HG03432 (cell line): ENCODE measurements at regions not wholly inside any gene's neighbourhood (a gene's known extent, or its start where the extent isn't known, plus 50 kb on each side); places are given as distances from the start of the nearest gene placed in this dataset.
"Not testable (repeated sequence)": the region's sequence is repeated elsewhere in the genome, so short reads cannot be mapped to it uniquely, and the experiment has no call there.

ENCODE experiments used
- ATAC-seq: cut with Tn5 transposase; IDR thresholded peaks from one replicate; pipeline ENCODE4 v1.9.1; 2021; ENCODE audit warnings: mild to moderate bottlenecking, moderate library complexity; ENCODE audit not compliant: unreplicated experiment

- ATAC-seq, result no peak
Observed at GRCh38 chr7:26083113-26083512, 68.9 kb upstream of the NFE2L3 start.

- ATAC-seq, result no peak
Observed at GRCh38 chr7:26084418-26084817, 67.6 kb upstream of the NFE2L3 start.

DNA sequence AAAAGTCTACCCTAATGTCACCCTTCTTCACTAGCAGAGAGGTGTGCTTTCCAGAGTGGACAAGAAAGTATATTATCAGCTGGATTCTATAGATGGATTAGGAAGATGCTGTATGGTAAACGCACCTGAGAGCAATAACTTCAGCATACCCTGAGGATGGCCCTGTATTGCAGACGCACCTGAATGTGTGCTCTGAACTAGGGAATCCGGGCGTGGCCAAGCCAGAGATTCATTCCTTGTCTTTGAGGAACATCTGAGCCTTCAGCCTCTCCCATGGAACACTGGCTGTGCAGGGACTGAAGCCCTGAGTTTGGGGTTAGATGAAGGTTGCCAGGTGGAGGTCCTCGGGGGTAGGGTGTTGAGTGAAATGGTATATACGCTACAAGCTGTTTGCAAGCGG is 66.2 kb upstream of the NFE2L3 start:
- ATAC-seq, result no peak

DNA sequence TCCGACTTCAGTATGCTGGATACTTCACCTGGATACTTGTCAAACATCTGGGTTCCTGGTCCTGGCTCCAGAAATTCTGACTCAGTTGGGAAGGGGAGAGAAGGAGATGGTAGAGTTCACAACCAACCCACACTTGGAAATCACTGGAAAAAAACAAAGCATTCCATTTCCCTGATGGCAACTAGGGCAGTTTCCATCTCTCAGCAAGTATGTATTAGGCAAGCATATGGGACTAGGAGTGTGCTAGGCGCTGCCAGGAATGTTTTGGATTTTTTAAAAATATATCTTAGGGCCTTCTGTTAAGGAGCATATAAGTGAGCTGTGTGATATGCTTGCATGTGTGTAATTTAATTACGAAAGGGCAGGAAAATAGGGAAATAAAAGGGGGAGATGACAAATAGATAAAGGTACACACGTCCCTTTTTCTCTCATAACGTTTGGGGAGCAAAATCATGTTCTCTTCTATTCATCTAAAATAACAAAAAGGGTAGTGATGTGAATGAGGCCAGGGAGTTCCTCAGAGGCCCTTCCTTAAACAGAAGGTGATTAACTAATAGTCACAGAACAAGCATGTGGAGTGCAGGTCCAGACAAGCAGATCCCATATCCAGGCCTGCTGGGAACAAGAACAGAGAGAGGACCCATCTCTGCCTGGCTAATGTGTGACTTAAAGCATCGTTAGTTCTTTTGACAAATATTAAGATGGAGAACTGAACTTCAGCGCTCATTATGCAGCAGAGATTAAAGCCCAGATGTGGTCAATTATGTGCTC is 64.5 kb upstream of the NFE2L3 start:
- no peak for ATAC-seq

GRCh38 chr7:26089469-26089868 is 62.5 kb upstream of the NFE2L3 start:
- ATAC-seq, result not testable (repeated sequence)

- peak; percentile 50 for ATAC-seq
Observed at GRCh38 chr7:26090927-26091519, 61.0 kb upstream of the NFE2L3 start.

- ATAC-seq, result no peak
Observed at GRCh38 chr7:26091933-26092332, 60.1 kb upstream of the NFE2L3 start.

DNA sequence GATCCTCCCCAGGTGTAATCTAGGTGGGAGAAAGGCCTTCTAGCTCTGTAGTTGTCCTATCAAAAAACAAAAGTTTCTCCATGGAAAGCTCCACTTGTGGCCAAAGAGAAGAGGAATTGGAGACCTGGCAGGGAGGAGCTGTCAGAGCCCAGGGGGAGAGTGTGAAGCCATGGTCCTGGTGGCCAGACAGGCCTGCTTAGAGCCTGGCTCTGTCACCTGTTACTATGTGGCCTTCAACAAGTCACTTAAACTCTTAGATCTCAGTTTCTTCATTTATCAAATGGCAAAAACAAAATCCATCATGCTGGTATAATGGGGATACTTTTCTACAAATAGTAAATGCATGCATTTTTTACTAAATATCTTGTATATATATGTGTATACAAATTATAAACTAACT is 59.0 kb upstream of the NFE2L3 start:
- no peak for ATAC-seq

GRCh38 chr7:26096136-26096535 is 55.9 kb upstream of the NFE2L3 start:
- no peak for ATAC-seq

DNA sequence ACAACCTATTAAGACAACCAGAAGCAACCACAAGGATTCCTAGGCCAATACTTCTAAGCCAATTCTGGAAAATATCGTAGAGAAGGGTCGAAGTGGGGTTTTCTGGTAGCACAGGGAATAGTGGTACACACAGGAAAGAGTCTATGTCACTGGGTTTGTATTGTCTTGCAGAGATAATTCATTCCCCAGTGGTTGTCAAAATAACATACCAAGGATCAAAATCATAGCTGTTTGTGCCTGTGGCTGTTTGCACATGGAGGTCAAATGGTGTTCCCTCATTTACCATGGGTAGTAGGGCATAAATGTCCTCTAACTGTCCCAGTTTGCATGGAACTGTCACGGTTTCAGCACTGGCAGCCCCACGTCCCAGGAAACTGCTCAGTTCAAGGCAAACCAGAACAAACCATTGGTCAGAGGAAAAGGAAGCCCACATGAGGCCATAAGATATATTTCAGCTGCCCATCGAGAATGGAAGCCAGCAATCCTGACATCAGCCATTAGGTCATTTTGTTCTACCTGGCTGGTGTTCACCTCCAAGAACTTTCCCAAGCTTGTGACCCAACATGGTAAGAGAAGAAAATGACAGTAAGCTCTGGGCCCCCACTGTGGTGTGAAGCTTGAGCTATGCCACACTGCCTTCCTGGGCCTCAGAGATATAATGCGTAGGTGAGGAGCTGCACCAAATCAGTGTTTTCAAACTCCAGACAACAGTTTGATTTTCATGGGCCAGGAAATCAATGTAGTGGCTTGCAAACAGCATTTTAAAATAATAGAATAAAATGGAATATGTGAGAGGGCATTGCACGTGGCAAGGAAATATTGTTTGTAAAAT is 53.9 kb upstream of the NFE2L3 start:
- ATAC-seq, result no peak

- no peak for ATAC-seq
Observed at GRCh38 chr7:26099236-26099635, 52.8 kb upstream of the NFE2L3 start.

DNA sequence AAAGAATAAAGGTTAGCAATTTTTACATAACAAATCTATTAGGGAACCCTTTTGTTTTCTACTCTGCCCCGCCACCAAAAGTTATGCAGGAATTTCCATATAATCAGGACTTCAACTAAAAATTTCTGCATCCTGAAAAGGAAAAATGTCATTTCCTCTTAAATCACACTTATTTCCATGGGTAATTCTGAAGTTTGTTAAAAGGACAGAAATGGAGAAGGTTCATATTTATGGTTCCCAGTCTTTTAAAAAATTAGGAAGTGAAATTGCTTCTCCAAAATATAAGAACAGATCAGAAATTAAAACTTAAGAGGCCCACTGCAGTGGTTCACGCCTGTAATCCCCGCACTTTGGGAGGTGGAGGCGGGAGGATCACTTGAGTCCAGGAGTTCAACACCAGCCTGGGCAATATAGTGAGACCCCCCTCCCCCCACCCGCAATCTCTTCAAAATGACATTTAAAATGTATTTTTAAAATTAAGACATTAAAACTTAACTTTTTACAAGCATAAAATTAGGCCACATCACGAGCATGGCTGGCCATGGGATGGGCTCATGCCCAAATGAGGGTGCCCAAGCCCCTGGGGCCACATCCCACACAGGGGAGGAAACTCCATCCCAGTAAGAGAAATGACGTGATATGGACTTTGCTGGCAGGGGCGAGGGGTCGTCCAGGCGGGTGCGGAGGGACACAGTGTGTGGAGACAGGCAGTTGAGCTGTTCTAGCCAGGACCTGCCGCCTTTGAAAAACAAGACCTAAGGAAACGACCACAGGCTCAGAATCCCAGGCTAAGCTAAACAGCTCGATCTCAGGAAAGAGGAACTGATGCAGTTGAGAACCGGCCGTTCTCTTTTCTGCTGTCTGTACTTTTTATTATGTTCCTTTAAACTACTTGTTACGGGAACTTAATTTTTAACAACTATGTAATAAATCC is 51.3 kb upstream of the NFE2L3 start:
- no peak for ATAC-seq

DNA sequence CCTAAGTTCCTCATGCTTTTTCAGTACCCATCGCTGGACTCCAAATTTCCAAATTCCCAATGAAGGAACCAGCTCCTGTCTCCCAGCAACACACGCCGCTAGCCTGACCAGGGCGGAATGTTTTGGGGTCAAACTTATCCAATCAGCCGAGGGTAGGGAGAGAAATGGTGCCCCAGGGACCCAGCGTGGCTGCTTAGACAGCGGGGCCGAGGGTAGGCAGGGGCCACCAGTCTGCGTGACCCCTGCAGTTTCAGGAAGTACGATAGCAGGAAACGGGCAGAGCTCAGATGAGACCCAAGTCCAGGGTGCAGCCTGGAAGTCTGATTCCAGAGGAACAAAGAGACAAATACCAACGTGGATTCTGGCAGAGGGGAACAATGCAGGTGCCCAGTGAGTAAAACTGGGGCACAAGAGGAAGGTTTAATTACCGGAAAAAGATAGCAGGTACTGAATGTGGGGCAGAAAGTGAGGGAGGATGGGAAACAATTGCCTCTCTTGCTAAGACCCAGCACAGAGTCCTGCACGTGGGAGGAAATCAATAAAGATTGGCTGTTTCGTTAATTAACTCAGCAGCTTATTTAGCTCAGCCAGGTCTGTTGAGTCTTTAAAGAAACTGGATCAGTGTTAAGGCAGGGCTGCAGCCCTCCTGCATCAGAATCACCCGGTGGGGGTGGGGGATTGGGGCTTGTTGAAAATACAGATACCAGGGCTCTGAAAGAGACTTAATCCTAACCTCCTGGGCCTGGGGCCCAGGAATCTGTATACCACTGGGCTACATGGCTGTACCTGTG is 50.4 kb upstream of the NFE2L3 start:
- ATAC-seq, result peak; percentile 59

GRCh38 chr7:26102176-26102575 is 49.8 kb upstream of the NFE2L3 start:
- ATAC-seq, result no peak
